IMR-90 (cell line): ENCODE measurements at regions not wholly inside any gene's neighbourhood (a gene's known extent, or its start where the extent isn't known, plus 50 kb on each side); places are given as distances from the start of the nearest gene placed in this dataset.

ENCODE experiments used
- ATAC-seq: fragments of 200-7000 bp; cut with Tn5 transposase; 2 replicates; pipeline ENCODE4 v1.9.1; 2020; ENCODE audit warnings: low read depth, mild to moderate bottlenecking, moderate library complexity
- BruUV-seq: library from RNA; stranded (reverse); fragments of 400-500 nt; replicated peaks from 2 replicates; lab custom pipeline; 2021; lab: Mats Ljungman, UMichigan
- CTCF ChIA-PET: fragments of 300-600 bp; formaldehyde crosslinking; extraction: SDS; loops from one replicate; lab custom pipeline; 2021; ENCODE audit warnings: antibody characterized with exemption; lab: Yijun Ruan, JAX
- POLR2A ChIA-PET: fragments of 300-600 bp; sonication (Branson Sonifier 250); formaldehyde crosslinking; loops from one replicate; lab custom pipeline; 2022; ENCODE audit warnings: antibody characterized with exemption; ENCODE audit not compliant: unreplicated experiment; lab: Charles Lee
- DNase-seq: peaks from one replicate; pipeline ENCODE4 v3.0.0; 2013
- H2AFZ ChIP-seq: replicated peaks from 2 replicates; pipeline ENCODE3; 2013; ENCODE audit warnings: low read length, mild to moderate bottlenecking; ENCODE audit not compliant: poor library complexity
- H2AK5ac ChIP-seq: 2 replicates; pipeline ENCODE4 v1.6.1; 2013; ENCODE audit warnings: low read depth, low read length, inconsistent platforms
- H2AK9ac ChIP-seq: replicated peaks from 2 replicates; pipeline ENCODE3; 2013; ENCODE audit warnings: mild to moderate bottlenecking, low read depth, low read length, moderate library complexity; ENCODE audit not compliant: poor library complexity
- H2BK120ac ChIP-seq: 2 replicates; pipeline ENCODE4 v1.6.1; 2013; ENCODE audit warnings: low read depth, low read length, inconsistent platforms
- H2BK15ac ChIP-seq: 3 replicates; pipeline ENCODE4 v1.6.1; 2013; ENCODE audit warnings: low read depth, low read length, inconsistent platforms
- H2BK20ac ChIP-seq: 2 replicates; pipeline ENCODE4 v1.6.1; 2013; ENCODE audit warnings: low read depth, mild to moderate bottlenecking, inconsistent platforms, low read length, moderate library complexity
- H2BK5ac ChIP-seq: 2 replicates; pipeline ENCODE4 v1.6.1; 2013; ENCODE audit warnings: mild to moderate bottlenecking, low read depth, low read length, inconsistent platforms; ENCODE audit not compliant: poor library complexity, severe bottlenecking
- H3K14ac ChIP-seq: replicated peaks from 2 replicates; pipeline ENCODE4 v1.6.1; 2013; ENCODE audit warnings: low read depth, low read length, inconsistent platforms
- H3K18ac ChIP-seq: 2 replicates; pipeline ENCODE4 v1.6.1; 2013; ENCODE audit warnings: low read depth, low read length, control low read depth
- H3K23ac ChIP-seq: 2 replicates; pipeline ENCODE4 v1.6.1; 2013; ENCODE audit warnings: low read depth, low read length, inconsistent platforms
- H3K27ac ChIP-seq: 2 replicates; pipeline ENCODE4 v1.5.1; 2013; ENCODE audit warnings: mild to moderate bottlenecking, control low read depth, low read length; ENCODE audit not compliant: insufficient read depth
- H3K27me3 ChIP-seq: 2 replicates; pipeline ENCODE4 v1.6.1; 2013; ENCODE audit warnings: low read length; ENCODE audit not compliant: control insufficient read depth, insufficient read depth
- H3K36me3 ChIP-seq: 2 replicates; pipeline ENCODE4 v1.6.1; 2013; ENCODE audit warnings: low read length, mixed read lengths; ENCODE audit not compliant: control insufficient read depth, insufficient read depth
- H3K4ac ChIP-seq: 2 replicates; pipeline ENCODE4 v1.6.1; 2013; ENCODE audit warnings: low read depth, low read length, inconsistent platforms
- H3K4me1 ChIP-seq: 2 replicates; pipeline ENCODE4 v1.6.1; 2013; ENCODE audit warnings: low read length, mixed read lengths; ENCODE audit not compliant: control insufficient read depth, insufficient read depth
- H3K4me2 ChIP-seq: 2 replicates; pipeline ENCODE4 v1.6.1; 2013; ENCODE audit warnings: low read depth, mild to moderate bottlenecking, control low read depth, low read length, moderate library complexity
- H3K4me3 ChIP-seq: 2 replicates; pipeline ENCODE4 v1.5.1; 2013; ENCODE audit warnings: low read depth, mild to moderate bottlenecking, control low read depth, low read length, moderate library complexity; ENCODE audit not compliant: insufficient read depth
- H3K56ac ChIP-seq: 2 replicates; pipeline ENCODE4 v1.6.1; 2013; ENCODE audit warnings: low read length, inconsistent platforms; ENCODE audit not compliant: insufficient read depth; ENCODE audit errors: extremely low read depth
- H3K79me1 ChIP-seq, 2 experiments: 2 replicates each; pipeline ENCODE4 v1.6.1; 2013; ENCODE audit warnings: low read length in 2 of 2, inconsistent platforms in 1 of 2, low read depth in 1 of 2
- H3K9ac ChIP-seq: 2 replicates; pipeline ENCODE4 v1.6.1; 2013; ENCODE audit warnings: low read depth, low read length, control low read depth
- H3K9me1 ChIP-seq: 2 replicates; pipeline ENCODE4 v1.6.1; 2013; ENCODE audit warnings: low read length, inconsistent platforms; ENCODE audit not compliant: insufficient read depth
- H3K9me3 ChIP-seq: 2 replicates; pipeline ENCODE4 v1.6.1; 2013; ENCODE audit warnings: low read length; ENCODE audit not compliant: control insufficient read depth, insufficient read depth
- H4K20me1 ChIP-seq: 2 replicates; pipeline ENCODE4 v1.6.1; 2013; ENCODE audit warnings: low read length, inconsistent platforms; ENCODE audit not compliant: insufficient read depth
- H4K5ac ChIP-seq: 2 replicates; pipeline ENCODE4 v1.6.1; 2013; ENCODE audit warnings: mild to moderate bottlenecking, low read depth, low read length, control low read depth
- H4K8ac ChIP-seq, 2 experiments: 2 replicates each; pipeline ENCODE4 v1.6.1; 2013; ENCODE audit warnings: low read depth in 2 of 2, low read length in 2 of 2, control low read depth in 1 of 2, inconsistent platforms in 1 of 2
- H4K91ac ChIP-seq: 2 replicates; pipeline ENCODE4 v1.6.1; 2013; ENCODE audit warnings: low read depth, low read length, inconsistent platforms; ENCODE audit not compliant: insufficient read depth
- CHD1 ChIP-seq: IDR thresholded peaks from 2 replicates; pipeline ENCODE4 v1.6.1; 2012; ENCODE audit warnings: low read depth, low read length, improper control_type of control experiment
- FOS ChIP-seq: fragments of 150-350 bp; IDR thresholded peaks from 2 replicates; pipeline ENCODE4 v1.6.1; 2016; ENCODE audit warnings: low read depth, low read length
- MAFK ChIP-seq: IDR thresholded peaks from 2 replicates; pipeline ENCODE4 v1.6.1; 2012; ENCODE audit warnings: low read depth, low read length, improper control_type of control experiment
- NFE2L2 ChIP-seq: fragments of 150-350 bp; IDR thresholded peaks from 2 replicates; pipeline ENCODE4 v1.6.1; 2016; ENCODE audit warnings: low read depth, mild to moderate bottlenecking, low read length
- WGBS, 2 experiments: methylation state at CpG; one replicate each; pipeline versions ENCODE4 v1.1.5 to v1.1.7; 2013; ENCODE audit warnings: missing lambda C conversion rate in 2 of 2; ENCODE audit not compliant: insufficient read length in 1 of 2; ENCODE audit errors: extremely low coverage in 2 of 2; 5-methylcytosine and 5-hydroxymethylcytosine counted together
- dilution Hi-C: fragments of 300-500 bp; cut with HindIII; formaldehyde crosslinking; loops from one replicate; pipeline ENCODE4 v1.14.3; 2018; ENCODE audit warnings: low sequenced_read_pairs; ENCODE audit not compliant: unreplicated experiment
- in situ Hi-C: fragments of 300-500 bp; cut with MboI; formaldehyde crosslinking; loops from 3 replicates; pipeline ENCODE4 v1.14.3; 2019; ENCODE audit warnings: low sequenced_read_pairs, inconsistent platforms, mixed read lengths
- intact Hi-C: fragments of 100-400 bp; cut with micrococcal nuclease; formaldehyde crosslinking; loops from 2 replicates; pipeline ENCODE4 v1.10.0; 2022

- ChIA-PET POLR2A (no interaction called here), CTCF (no interaction called here)
- no peak overlapping the region for H3K4me2 ChIP-seq
- no peak overlapping the region for H3K9ac ChIP-seq
- H3K56ac ChIP-seq: no peak overlapping the region
- no peak overlapping the region for H2BK5ac ChIP-seq
- H3K27ac ChIP-seq: no peak overlapping the region
- H2BK20ac ChIP-seq: no peak overlapping the region
- no peak for ATAC-seq
- no peaks in the 10 kb centered on the region for H3K79me1 ChIP-seq
- BruUV-seq: no TSS peak
- no peak overlapping the region for H3K4ac ChIP-seq
- H3K9me3 ChIP-seq: no peaks in the 10 kb centered on the region
- in situ Hi-C loops (no loop called here), dilution Hi-C loops (no loop called here), intact Hi-C loops (no loop called here)
- no peak overlapping the region for H4K5ac ChIP-seq
- H3K23ac ChIP-seq: no peak overlapping the region
- no peak overlapping the region for H4K8ac ChIP-seq
- H4K91ac ChIP-seq: no peak overlapping the region
- TF ChIP-seq NFE2L2 (no peak), FOS (peak; percentile 31; the same call in 1 of the 2 replicates), CHD1 (no peak), MAFK (peak; percentile 47)
- no peaks in the 10 kb centered on the region for H3K36me3 ChIP-seq
- no peak overlapping the region for H3K18ac ChIP-seq
- H3K27me3 ChIP-seq: no peaks in the 10 kb centered on the region
- no peak overlapping the region for H2BK120ac ChIP-seq
- no peak overlapping the region for H2AK9ac ChIP-seq
- H2BK15ac ChIP-seq: no peak overlapping the region
- no peak overlapping the region for H2AK5ac ChIP-seq
- H2AFZ ChIP-seq: no peak overlapping the region
- H4K20me1 ChIP-seq: no peaks in the 10 kb centered on the region
- no peaks in the 10 kb centered on the region for H3K4me1 ChIP-seq
- DNase-seq: peak; percentile 11
- no peak overlapping the region for H3K14ac ChIP-seq
- no peak overlapping the region for H3K4me3 ChIP-seq
- WGBS, 2 experiments: no CpG with 5 or more reads among the region's 2 CpGs
- H3K9me1 ChIP-seq: no peaks in the 10 kb centered on the region
Observed at GRCh38 chr7:81031243-81031642, 112.4 kb upstream of the SEMA3C start.
